Activated CD8-positive, alpha-beta T cell treated with anti-CD3 and anti-CD28 coated beads for 36 hours (primary cell): ENCODE measurements at regions not wholly inside any gene's neighbourhood (a gene's known extent, or its start where the extent isn't known, plus 50 kb on each side); places are given as distances from the start of the nearest gene placed in this dataset.
A peak's percentile ranks its signal among the peaks of the same experiment; 100 is the strongest.
"Not testable (repeated sequence)": the region's sequence is repeated elsewhere in the genome, so short reads cannot be mapped to it uniquely, and the experiment has no call there.

Source experiments
- ATAC-seq: fragments of 200-7000 bp; cut with Tn5 transposase; one replicate; pipeline ENCODE4 v1.10.0; 2021; ENCODE audit warnings: mild to moderate bottlenecking, moderate library complexity
- CTCF ChIA-PET: fragments of 350-600 bp; sonication (Branson Sonifier 250); formaldehyde crosslinking; loops from one replicate; lab custom pipeline; 2021; ENCODE audit warnings: antibody characterized with exemption; lab: Charles Lee
- POLR2A ChIA-PET: fragments of 350-600 bp; sonication (Branson Sonifier 250); formaldehyde crosslinking; loops from one replicate; lab custom pipeline; 2021; ENCODE audit warnings: antibody characterized with exemption; lab: Charles Lee
- DNase-seq: peaks from one replicate; pipeline ENCODE4 v3.0.0-alpha.2; 2020
- H3K27ac Mint-ChIP-seq: one replicate; pipeline ENCODE4 v1.8.0; 2021; ENCODE audit warnings: mild to moderate bottlenecking, mixed read lengths
- H3K27me3 Mint-ChIP-seq: one replicate; pipeline ENCODE4 v1.8.0; 2021; ENCODE audit warnings: mixed read lengths
- H3K36me3 Mint-ChIP-seq: one replicate; pipeline ENCODE4 v1.8.0; 2021; ENCODE audit warnings: low read depth, mixed read lengths
- H3K4me1 Mint-ChIP-seq: one replicate; pipeline ENCODE4 v1.8.0; 2021; ENCODE audit warnings: low read depth, mixed read lengths
- H3K4me3 Mint-ChIP-seq: one replicate; pipeline ENCODE4 v1.8.0; 2021; ENCODE audit warnings: mild to moderate bottlenecking, moderate library complexity, mixed read lengths
- H3K9me3 Mint-ChIP-seq: one replicate; pipeline ENCODE4 v1.8.0; 2021; ENCODE audit warnings: mixed read lengths
- intact Hi-C: fragments of 100-400 bp; cut with micrococcal nuclease; formaldehyde crosslinking; loops from one replicate; pipeline ENCODE4 v1.10.0; 2022
- TF ChIP-seq, protein P1 (sequence below): fragments of 200-600 bp; IDR thresholded peaks from one replicate; pipeline ENCODE4 v1.8.0; 2022; ENCODE audit warnings: antibody characterized with exemption, mild to moderate bottlenecking

DNA sequence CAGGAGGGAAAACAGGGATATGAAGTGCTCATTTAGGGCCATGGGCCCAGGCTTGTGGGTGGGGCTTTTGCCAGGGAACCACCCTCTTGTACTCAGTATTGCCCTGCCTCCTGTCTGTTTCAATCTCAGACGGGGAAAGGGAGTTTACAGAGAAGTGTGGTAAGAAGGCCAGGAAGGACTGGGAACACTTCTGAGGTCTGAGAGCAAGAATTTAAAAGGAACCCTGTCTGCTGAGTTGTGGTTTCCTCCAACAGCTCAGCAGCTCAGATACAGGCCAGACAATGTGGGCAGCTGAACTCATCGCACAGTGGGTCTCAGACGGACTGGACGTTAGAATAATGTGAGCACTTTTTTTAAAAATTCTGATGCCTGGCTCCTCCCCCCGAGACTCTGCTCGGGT, 354.1 kb upstream of the ARID1B start:
- ATAC-seq (no peak), DNase-seq (no peak)
- peak overlapping the region; percentile 55 for H3K27ac Mint-ChIP-seq
- CTCF ChIA-PET, result no interaction called here
- POLR2A ChIA-PET, result interaction anchor here (0.6 to 1.7 kb wide), 3 partner anchors 9 to 27 kb away, joined by 3 read pairs; no protein-coding TSS in a partner anchor
- H3K27me3 Mint-ChIP-seq, result no peaks in the 10 kb centered on the region
- TF ChIP-seq, protein P1, sequence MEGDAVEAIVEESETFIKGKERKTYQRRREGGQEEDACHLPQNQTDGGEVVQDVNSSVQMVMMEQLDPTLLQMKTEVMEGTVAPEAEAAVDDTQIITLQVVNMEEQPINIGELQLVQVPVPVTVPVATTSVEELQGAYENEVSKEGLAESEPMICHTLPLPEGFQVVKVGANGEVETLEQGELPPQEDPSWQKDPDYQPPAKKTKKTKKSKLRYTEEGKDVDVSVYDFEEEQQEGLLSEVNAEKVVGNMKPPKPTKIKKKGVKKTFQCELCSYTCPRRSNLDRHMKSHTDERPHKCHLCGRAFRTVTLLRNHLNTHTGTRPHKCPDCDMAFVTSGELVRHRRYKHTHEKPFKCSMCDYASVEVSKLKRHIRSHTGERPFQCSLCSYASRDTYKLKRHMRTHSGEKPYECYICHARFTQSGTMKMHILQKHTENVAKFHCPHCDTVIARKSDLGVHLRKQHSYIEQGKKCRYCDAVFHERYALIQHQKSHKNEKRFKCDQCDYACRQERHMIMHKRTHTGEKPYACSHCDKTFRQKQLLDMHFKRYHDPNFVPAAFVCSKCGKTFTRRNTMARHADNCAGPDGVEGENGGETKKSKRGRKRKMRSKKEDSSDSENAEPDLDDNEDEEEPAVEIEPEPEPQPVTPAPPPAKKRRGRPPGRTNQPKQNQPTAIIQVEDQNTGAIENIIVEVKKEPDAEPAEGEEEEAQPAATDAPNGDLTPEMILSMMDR, result no peak
- H3K9me3 Mint-ChIP-seq, result peaks cover 1% of the 10 kb centered on the region
- peaks cover 23% of the 10 kb centered on the region for H3K4me1 Mint-ChIP-seq
- H3K36me3 Mint-ChIP-seq, result no peaks in the 10 kb centered on the region
- no peak overlapping the region for H3K4me3 Mint-ChIP-seq
- intact Hi-C loops, result no loop called here

DNA sequence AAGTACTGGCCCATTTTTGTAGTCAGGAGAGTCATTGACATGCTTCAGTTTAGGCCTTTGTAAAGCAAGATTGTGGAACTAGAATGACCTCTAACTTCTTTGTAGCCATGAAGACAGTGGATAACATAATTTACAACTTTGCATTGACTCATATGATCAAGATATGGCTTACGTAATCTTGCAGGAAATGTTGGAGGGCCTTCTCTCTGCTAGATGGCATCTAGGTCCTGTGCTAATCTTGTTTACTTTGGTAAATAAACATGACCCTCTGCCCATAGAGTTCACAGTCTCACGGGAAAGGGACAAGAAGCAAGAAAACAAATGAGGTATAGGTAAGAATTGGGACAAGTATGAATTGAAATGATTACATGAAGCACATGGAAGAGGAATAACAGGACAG, 355.2 kb upstream of the ARID1B start:
- CTCF ChIA-PET, result no interaction called here
- intact Hi-C loops, result no loop called here
- TF ChIP-seq, protein P1, result no peak
- Mint-ChIP-seq H3K36me3 (no peaks in the 10 kb centered on the region), H3K27ac (no peak overlapping the region), H3K4me1 (peaks cover 23% of the 10 kb centered on the region), H3K9me3 (peaks cover 1% of the 10 kb centered on the region), H3K27me3 (no peaks in the 10 kb centered on the region), H3K4me3 (no peak overlapping the region)
- DNase-seq (no peak), ATAC-seq (no peak)
- POLR2A ChIA-PET, result no interaction called here

DNA sequence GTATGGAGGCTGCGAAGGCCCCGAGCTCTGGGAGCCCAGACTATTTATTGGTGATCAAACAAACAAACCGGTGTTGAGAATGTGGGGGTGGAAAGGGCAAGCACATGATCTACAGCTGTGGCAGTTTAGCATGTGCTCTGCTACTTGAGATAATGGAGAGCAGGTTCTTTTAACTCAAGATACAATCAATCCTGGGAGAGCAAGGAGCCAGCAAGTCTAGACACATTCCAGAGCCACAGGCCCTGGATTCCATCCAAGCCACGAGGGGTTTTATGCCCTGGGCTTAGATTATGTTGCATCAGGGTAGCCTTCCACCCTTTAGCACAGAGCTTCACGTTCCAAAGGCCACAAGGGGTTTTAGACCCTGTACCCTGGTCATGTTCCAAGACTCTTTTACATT, 355.9 kb upstream of the ARID1B start:
- peaks cover 23% of the 10 kb centered on the region for H3K4me1 Mint-ChIP-seq
- DNase-seq, ATAC-seq, H3K9me3 Mint-ChIP-seq, H3K27me3 Mint-ChIP-seq, intact Hi-C loops, CTCF ChIA-PET, H3K4me3 Mint-ChIP-seq, H3K27ac Mint-ChIP-seq, POLR2A ChIA-PET, H3K36me3 Mint-ChIP-seq: not testable (repeated sequence)

DNA sequence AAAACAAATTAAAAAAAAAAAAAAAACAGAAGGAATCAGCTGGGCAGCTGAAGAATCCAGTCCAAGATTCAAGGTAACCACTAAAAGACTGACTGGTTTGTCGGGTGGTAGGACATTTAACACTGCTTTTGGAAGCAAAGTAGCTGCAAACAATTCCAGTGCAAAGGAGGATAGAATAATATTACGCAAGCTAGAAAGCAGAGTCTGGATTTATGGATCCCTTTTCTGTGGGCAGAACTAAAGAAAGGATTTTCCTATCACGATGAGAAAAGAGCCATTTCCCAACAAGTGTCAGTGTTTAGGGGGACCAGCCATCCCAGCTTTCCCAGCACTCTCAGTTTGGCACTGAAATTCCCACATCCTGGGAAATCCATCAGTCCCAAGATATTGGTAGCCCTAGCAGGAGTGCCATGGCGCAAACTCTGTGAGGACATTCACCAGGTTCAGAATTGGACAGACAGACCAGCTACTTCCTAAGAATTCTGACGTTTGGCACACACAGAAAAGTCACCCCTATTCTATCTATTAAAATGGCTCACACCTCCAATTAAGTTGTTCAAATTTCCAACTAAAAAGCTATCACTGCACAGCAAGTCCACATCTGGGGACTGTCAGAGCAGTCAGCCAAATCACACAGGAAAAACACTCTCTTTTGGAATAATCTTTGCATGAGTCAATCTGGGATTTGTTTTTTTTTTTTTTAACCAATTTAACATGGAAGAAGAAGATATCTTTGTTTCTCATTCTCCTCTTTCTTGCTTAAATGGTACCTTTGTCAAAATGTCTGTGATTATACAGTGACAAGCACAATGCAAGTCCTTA, 356.8 kb upstream of the ARID1B start:
- H3K36me3 Mint-ChIP-seq, result no peaks in the 10 kb centered on the region
- no peak for ATAC-seq
- POLR2A ChIA-PET, result no interaction called here
- TF ChIP-seq, protein P1, result no peak
- no peak overlapping the region for H3K4me3 Mint-ChIP-seq
- no peaks in the 10 kb centered on the region for H3K27me3 Mint-ChIP-seq
- CTCF ChIA-PET, result interaction anchor here (1.0 kb wide), 1 partner anchor 9 kb away, joined by 4 read pairs; no protein-coding TSS in a partner anchor
- H3K4me1 Mint-ChIP-seq, result peaks cover 23% of the 10 kb centered on the region
- H3K27ac Mint-ChIP-seq, result no peak overlapping the region
- no peak for DNase-seq
- intact Hi-C loops, result no loop called here
- H3K9me3 Mint-ChIP-seq, result peaks cover 1% of the 10 kb centered on the region

DNA sequence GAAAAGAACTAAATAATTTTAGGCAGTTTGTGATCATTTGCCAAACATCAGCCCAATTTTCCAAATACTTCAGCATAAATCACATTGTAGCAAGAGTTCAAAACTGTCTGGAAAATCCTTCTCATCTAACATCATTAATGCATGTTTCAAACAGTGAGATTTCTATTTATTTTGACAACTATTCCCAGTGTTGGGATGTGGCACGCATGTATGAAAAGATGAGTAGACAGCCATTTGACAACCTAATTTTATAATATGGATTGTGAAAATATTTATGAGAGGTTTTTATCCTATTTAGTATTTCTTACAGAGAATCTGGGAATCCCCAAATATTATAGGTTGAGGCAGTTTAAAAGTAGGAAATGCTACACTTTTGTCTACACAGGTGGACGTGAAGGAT, 357.6 kb upstream of the ARID1B start:
- Mint-ChIP-seq H3K27ac (no peak overlapping the region), H3K36me3 (no peaks in the 10 kb centered on the region), H3K9me3 (peaks cover 1% of the 10 kb centered on the region), H3K4me3 (no peak overlapping the region), H3K27me3 (no peaks in the 10 kb centered on the region), H3K4me1 (peaks cover 21% of the 10 kb centered on the region)
- ChIA-PET POLR2A (no interaction called here), CTCF (no interaction called here)
- TF ChIP-seq, protein P1, result no peak
- DNase-seq, result no peak
- ATAC-seq, result no peak
- intact Hi-C loops, result no loop called here
